Esophagus muscularis mucosa (tissue), 4 donors: ENCODE measurements at regions not wholly inside any gene's neighbourhood (a gene's known extent, or its start where the extent isn't known, plus 50 kb on each side); places are given as distances from the start of the nearest gene placed in this dataset.

ENCODE experiments used
- DNase-seq: peaks from one replicate; pipeline ENCODE4 v3.0.0-alpha.2; 2017; ENCODE audit errors: extremely low spot score
- H3K27ac ChIP-seq, 4 donors: fragments of 200-600 bp; sonication (generic); replicated peaks in 1 of 4; 1 replicate in 3 of 4; 2 replicates in 1 of 4; pipeline ENCODE4 v1.5.1; 2016 to 2019; ENCODE audit warnings: mild to moderate bottlenecking in 1 of 4
- H3K27me3 ChIP-seq, 4 donors: fragments of 200-600 bp; sonication (generic); one replicate each; pipeline versions ENCODE4 v1.5.1 to v1.6.0; 2016 to 2019
- H3K36me3 ChIP-seq, 4 donors: fragments of 200-600 bp; sonication (generic); one replicate each; pipeline ENCODE4 v1.5.1; 2016 to 2019
- H3K4me1 ChIP-seq, 4 donors: fragments of 200-600 bp; sonication (generic); one replicate each; pipeline ENCODE4 v1.5.1; 2016 to 2019
- H3K4me3 ChIP-seq, 4 donors: fragments of 200-600 bp; sonication (generic); 1 replicate in 2 of 4; 2 replicates in 2 of 4; pipeline ENCODE4 v1.5.1; 2016 to 2019; ENCODE audit warnings: mild to moderate bottlenecking in 4 of 4, moderate library complexity in 1 of 4
- H3K9me3 ChIP-seq, 4 donors: fragments of 200-600 bp; sonication (generic); 1 replicate in 3 of 4; 2 replicates in 1 of 4; pipeline ENCODE4 v1.5.1; 2016 to 2019
- EP300 ChIP-seq: sonication (generic); formaldehyde crosslinking; IDR thresholded peaks from one replicate; pipeline ENCODE4 v1.6.1; 2017; ENCODE audit warnings: antibody characterized with exemption
- POLR2A ChIP-seq: fragments of 450-650 bp; IDR thresholded peaks from one replicate; pipeline ENCODE4 v1.6.1; 2017; ENCODE audit warnings: antibody characterized with exemption, moderate library complexity, mild to moderate bottlenecking, low read depth
- POLR2AphosphoS5 ChIP-seq, 2 donors: sonication (generic); formaldehyde crosslinking; IDR thresholded peaks; one replicate each; pipeline ENCODE4 v1.6.1; 2017; ENCODE audit warnings: antibody characterized with exemption in 2 of 2
- WGBS: methylation state at CpG from one replicate; pipeline ENCODE4 v1.1.5; 2018; 5-methylcytosine and 5-hydroxymethylcytosine counted together
- intact Hi-C: fragments of 100-400 bp; cut with DNase I; formaldehyde crosslinking; loops from one replicate; pipeline ENCODE4 v1.15.1; 2023
- small RNA-seq, 3 donors: library from RNA; depleted of rRNA; stranded (forward); fragments of <200 nt; gene quantifications; one replicate each; pipeline ENCODE3, GENCODE V24; 2016
- TF ChIP-seq, protein P1 (sequence below), 3 experiments: fragments of 200-600 bp in 2 of 3; fragments of 450-650 bp in 1 of 3; sonication (generic) in 2 of 3; IDR thresholded peaks; one replicate each; pipeline ENCODE4 v1.5.1; 2017 to 2019; ENCODE audit warnings: antibody characterized with exemption in 3 of 3, mild to moderate bottlenecking in 2 of 3, moderate library complexity in 1 of 3

GRCh38 chr13:26816881-26817280, 56.3 kb upstream of the GPR12 start:
- no peak for DNase-seq
- Histone ChIP-seq H3K36me3 (no peaks in the 10 kb centered on the region), H3K9me3 (no peaks in the 10 kb centered on the region), H3K4me3 (no peak overlapping the region), H3K27ac (no peak overlapping the region), H3K27me3 (no peaks in the 10 kb centered on the region), H3K4me1 (no peaks in the 10 kb centered on the region)
- TF ChIP-seq, protein P1, sequence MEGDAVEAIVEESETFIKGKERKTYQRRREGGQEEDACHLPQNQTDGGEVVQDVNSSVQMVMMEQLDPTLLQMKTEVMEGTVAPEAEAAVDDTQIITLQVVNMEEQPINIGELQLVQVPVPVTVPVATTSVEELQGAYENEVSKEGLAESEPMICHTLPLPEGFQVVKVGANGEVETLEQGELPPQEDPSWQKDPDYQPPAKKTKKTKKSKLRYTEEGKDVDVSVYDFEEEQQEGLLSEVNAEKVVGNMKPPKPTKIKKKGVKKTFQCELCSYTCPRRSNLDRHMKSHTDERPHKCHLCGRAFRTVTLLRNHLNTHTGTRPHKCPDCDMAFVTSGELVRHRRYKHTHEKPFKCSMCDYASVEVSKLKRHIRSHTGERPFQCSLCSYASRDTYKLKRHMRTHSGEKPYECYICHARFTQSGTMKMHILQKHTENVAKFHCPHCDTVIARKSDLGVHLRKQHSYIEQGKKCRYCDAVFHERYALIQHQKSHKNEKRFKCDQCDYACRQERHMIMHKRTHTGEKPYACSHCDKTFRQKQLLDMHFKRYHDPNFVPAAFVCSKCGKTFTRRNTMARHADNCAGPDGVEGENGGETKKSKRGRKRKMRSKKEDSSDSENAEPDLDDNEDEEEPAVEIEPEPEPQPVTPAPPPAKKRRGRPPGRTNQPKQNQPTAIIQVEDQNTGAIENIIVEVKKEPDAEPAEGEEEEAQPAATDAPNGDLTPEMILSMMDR (IDR thresholded peaks at IDR 0.05): no peak
- TF ChIP-seq POLR2A (no peak), EP300 (no peak), POLR2AphosphoS5 (IDR thresholded peaks at IDR 0.05) (no peak)
- intact Hi-C loops: no loop called here
- 79% methylated on average over 8 of the region's 8 CpGs for WGBS

DNA sequence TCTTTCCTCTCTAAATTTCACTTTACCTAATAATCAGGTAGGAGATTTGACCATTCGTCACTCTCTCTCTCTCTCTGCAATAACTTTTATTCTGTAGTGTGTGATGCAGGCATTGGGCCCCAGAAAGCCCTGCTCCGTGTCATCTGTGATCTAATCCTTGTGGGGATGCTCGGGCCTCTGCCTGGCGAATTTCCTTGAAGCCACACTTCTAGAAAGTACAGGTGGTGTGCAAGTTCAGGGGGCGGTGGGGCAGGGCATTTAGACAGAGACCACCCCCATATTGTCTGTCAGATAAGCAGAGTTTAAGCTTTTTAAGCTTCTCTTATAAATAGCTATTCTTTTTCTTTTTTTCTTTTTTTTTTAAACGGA, 53.4 kb upstream of the GPR12 start:
- no peak for DNase-seq
- intact Hi-C loops: no loop called here
- Histone ChIP-seq H3K4me3 (no peak overlapping the region), H3K36me3 (no peaks in the 10 kb centered on the region), H3K27ac (no peak overlapping the region), H3K27me3 (no peaks in the 10 kb centered on the region), H3K9me3 (no peaks in the 10 kb centered on the region), H3K4me1 (no peaks in the 10 kb centered on the region)
- 82% methylated on average over 6 of the region's 6 CpGs for WGBS
- TF ChIP-seq, protein P1 (IDR thresholded peaks at IDR 0.05): no peak
- no peak for TF ChIP-seq EP300
- no peak for TF ChIP-seq POLR2A
- TF ChIP-seq POLR2AphosphoS5 (IDR thresholded peaks at IDR 0.05): no peak

DNA sequence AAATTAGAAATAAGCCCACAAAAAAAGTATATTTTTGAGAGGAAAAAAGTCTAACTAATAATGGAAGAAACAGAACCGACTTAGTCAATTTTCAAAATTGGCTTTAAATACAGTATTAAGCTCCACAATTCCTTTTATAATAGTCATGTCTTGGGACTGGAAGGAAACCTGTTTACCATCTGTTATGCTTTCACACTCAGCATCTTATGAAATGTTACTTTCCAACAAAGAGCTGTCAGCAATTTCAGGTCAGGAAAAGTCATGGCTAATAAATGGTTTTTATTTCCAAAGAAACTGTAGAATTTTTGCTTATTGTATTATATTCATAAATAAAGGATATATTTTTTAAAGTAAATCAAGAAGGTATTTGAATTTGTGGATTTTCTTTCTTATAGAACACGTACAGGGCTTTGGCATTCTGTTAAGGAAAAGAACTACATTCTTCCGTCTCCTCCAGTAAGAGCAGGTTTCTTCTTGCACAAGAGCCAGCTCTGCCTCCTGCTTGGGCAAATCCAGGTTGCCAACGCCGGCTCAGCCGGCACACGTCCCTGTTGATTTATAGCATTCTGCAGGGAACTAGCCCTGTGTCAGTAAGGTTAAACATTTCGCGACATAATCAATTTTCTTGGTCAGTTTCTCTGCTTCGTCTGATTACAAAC, 52.9 kb upstream of the GPR12 start:
- 50% methylated on average over 10 of the region's 10 CpGs for WGBS
- DNase-seq: no peak
- Histone ChIP-seq H3K9me3 (no peaks in the 10 kb centered on the region), H3K4me1 (no peaks in the 10 kb centered on the region), H3K4me3 (no peak overlapping the region), H3K27me3 (no peaks in the 10 kb centered on the region), H3K36me3 (no peaks in the 10 kb centered on the region), H3K27ac (no peak overlapping the region)
- intact Hi-C loops: no loop called here
- TF ChIP-seq POLR2A: no peak
- TF ChIP-seq EP300: no peak
- TF ChIP-seq, protein P1 (IDR thresholded peaks at IDR 0.05): no peak
- no peak for TF ChIP-seq POLR2AphosphoS5 (IDR thresholded peaks at IDR 0.05)

DNA sequence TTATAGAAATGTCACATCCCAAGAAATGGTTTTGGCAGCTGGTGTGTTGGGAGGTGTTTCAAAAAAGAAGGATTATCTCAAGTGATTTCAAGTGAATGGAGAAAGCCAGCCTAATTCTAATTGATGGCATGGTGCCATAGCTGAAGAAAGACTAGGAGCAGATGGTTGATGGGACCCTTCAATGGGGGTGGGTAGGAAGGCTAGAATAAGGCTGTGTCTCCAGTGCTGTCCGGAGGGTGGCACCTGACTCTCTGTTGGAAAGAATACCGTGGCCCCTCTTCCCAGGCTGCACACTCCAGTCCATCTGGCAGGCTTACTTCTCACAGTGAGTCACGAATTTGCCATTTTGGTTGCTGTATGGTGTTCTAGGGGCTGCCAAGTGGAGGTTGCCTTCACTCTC, 51.0 kb upstream of the GPR12 start:
- DNase-seq: no peak
- intact Hi-C loops: no loop called here
- 77% methylated on average over 3 of the region's 3 CpGs for WGBS
- H3K36me3 ChIP-seq: no peaks in the 10 kb centered on the region
- H3K27me3 ChIP-seq: no peaks in the 10 kb centered on the region
- H3K4me1 ChIP-seq: no peaks in the 10 kb centered on the region
- no peak overlapping the region for H3K27ac ChIP-seq
- H3K4me3 ChIP-seq: no peak overlapping the region
- peaks cover 0 to 5% (median 0%) of the 10 kb centered on the region in 4 donors for H3K9me3 ChIP-seq
- TF ChIP-seq, protein P1 (IDR thresholded peaks at IDR 0.05): no peak
- TF ChIP-seq EP300 (no peak), POLR2AphosphoS5 (IDR thresholded peaks at IDR 0.05) (no peak), POLR2A (no peak)

Small RNAs in the stretch of these regions (small RNA-seq; reads per million reads assigned to genes)
- 0 reads per million in 3 donors for gene RPS21P8
